B cell (primary cell): ENCODE measurements at regions not wholly inside any gene's neighbourhood (a gene's known extent, or its start where the extent isn't known, plus 50 kb on each side); places are given as distances from the start of the nearest gene placed in this dataset.

Experiments
- ATAC-seq: fragments of 200-7000 bp; cut with Tn5 transposase; one replicate; pipeline ENCODE4 v1.10.0; 2021; ENCODE audit warnings: low read depth, mild to moderate bottlenecking, moderate number of reproducible peaks, moderate library complexity
- CTCF ChIA-PET: fragments of 350-600 bp; sonication (Branson Sonifier 250); formaldehyde crosslinking; loops from one replicate; lab custom pipeline; 2021; ENCODE audit warnings: antibody characterized with exemption, inconsistent platforms; lab: Charles Lee
- POLR2A ChIA-PET: fragments of 350-600 bp; sonication (Branson Sonifier 250); formaldehyde crosslinking; loops from one replicate; lab custom pipeline; 2021; ENCODE audit warnings: antibody characterized with exemption; lab: Charles Lee
- DNase-seq: peaks from one replicate; pipeline ENCODE4 v3.0.0; 2013
- H2AFZ ChIP-seq: 2 replicates; pipeline ENCODE4 v1.6.1; 2012; ENCODE audit warnings: mild to moderate bottlenecking, low read depth, low read length; ENCODE audit not compliant: insufficient read depth, poor library complexity, severe bottlenecking
- H3K27ac ChIP-seq, 2 donors: 1 replicate in 1 of 2; 2 replicates in 1 of 2; pipeline ENCODE4 v1.5.1; 2012 to 2013; ENCODE audit warnings: low read length in 2 of 2, mild to moderate bottlenecking in 2 of 2, moderate library complexity in 1 of 2
- H3K27me3 ChIP-seq, 4 experiments: fragments of 200-600 bp in 1 of 4; sonication (generic) in 1 of 4; replicated peaks in 1 of 4; 1 replicate in 2 of 4; 2 replicates in 2 of 4; pipeline versions ENCODE4 v1.6.1 to v1.7.0; 2013 to 2016; ENCODE audit warnings: low read length in 3 of 4, mild to moderate bottlenecking in 2 of 4, mixed read lengths in 1 of 4, moderate library complexity in 1 of 4; ENCODE audit not compliant: insufficient read depth in 4 of 4, control insufficient read depth in 3 of 4; ENCODE audit errors: control extremely low read depth in 1 of 4
- H3K36me3 ChIP-seq, 2 experiments: replicated peaks in 1 of 2; 1 replicate in 1 of 2; 2 replicates in 1 of 2; pipeline versions ENCODE4 v1.6.1 to v1.7.1; 2013; ENCODE audit warnings: low read length in 1 of 2; ENCODE audit not compliant: insufficient read depth in 2 of 2, control insufficient read depth in 1 of 2; ENCODE audit errors: control extremely low read depth in 1 of 2, extremely low read depth in 1 of 2
- H3K4me1 ChIP-seq, 2 donors: fragments of 200-600 bp in 1 of 2; sonication (generic) in 1 of 2; 1 replicate in 1 of 2; 2 replicates in 1 of 2; pipeline versions ENCODE4 v1.5.1 to v1.6.1; 2013 to 2017; ENCODE audit warnings: low read length in 2 of 2; ENCODE audit not compliant: control insufficient read depth in 2 of 2, insufficient read depth in 2 of 2
- H3K4me2 ChIP-seq: replicated peaks from 2 replicates; pipeline ENCODE3; 2012; ENCODE audit warnings: mild to moderate bottlenecking, low read depth, low read length; ENCODE audit not compliant: poor library complexity, severe bottlenecking
- H3K4me3 ChIP-seq, 5 experiments: fragments of 200-600 bp in 1 of 5; sonication (generic) in 1 of 5; 1 replicate in 3 of 5; 2 replicates in 2 of 5; pipeline versions ENCODE4 v1.5.1 to v1.7.0; 2011 to 2016; ENCODE audit warnings: low read length in 4 of 5, mild to moderate bottlenecking in 4 of 5, low read depth in 2 of 5, control low read depth in 1 of 5, moderate library complexity in 1 of 5; ENCODE audit not compliant: insufficient read depth in 1 of 5; ENCODE audit errors: control extremely low read depth in 1 of 5, extremely low read depth in 1 of 5
- H3K79me2 ChIP-seq: fragments of 200-600 bp; sonication (generic); one replicate; pipeline ENCODE4 v1.6.0; 2016; ENCODE audit warnings: low read length; ENCODE audit not compliant: control insufficient read depth, insufficient read depth
- H3K9ac ChIP-seq: fragments of 200-600 bp; sonication (generic); 2 replicates; pipeline ENCODE4 v1.6.1; 2017; ENCODE audit warnings: mild to moderate bottlenecking, low read length, moderate library complexity
- H3K9me3 ChIP-seq, 3 donors: one replicate each; pipeline versions ENCODE4 v1.6.1 to v1.7.1; 2013; ENCODE audit warnings: low read length in 2 of 3; ENCODE audit not compliant: control insufficient read depth in 2 of 3, insufficient read depth in 1 of 3; ENCODE audit errors: control extremely low read depth in 1 of 3
- H4K20me1 ChIP-seq: 2 replicates; pipeline ENCODE4 v1.6.0; 2012; ENCODE audit warnings: mild to moderate bottlenecking, low read length; ENCODE audit not compliant: insufficient read depth, control insufficient read depth, poor library complexity, severe bottlenecking
- H3K27ac Mint-ChIP-seq: one replicate; pipeline ENCODE4 v1.8.0; 2021; ENCODE audit warnings: mixed read lengths
- H3K27me3 Mint-ChIP-seq: one replicate; pipeline ENCODE4 v1.8.0; 2021; ENCODE audit warnings: mixed read lengths
- H3K4me1 Mint-ChIP-seq: one replicate; pipeline ENCODE4 v1.8.0; 2021; ENCODE audit warnings: mixed read lengths
- H3K4me3 Mint-ChIP-seq: one replicate; pipeline ENCODE4 v1.8.0; 2021; ENCODE audit warnings: mixed read lengths
- H3K9me3 Mint-ChIP-seq: one replicate; pipeline ENCODE4 v1.8.0; 2022; ENCODE audit warnings: mixed read lengths; ENCODE audit not compliant: insufficient read depth
- EZH2 ChIP-seq: IDR thresholded peaks from 2 replicates; pipeline ENCODE4 v1.6.1; 2012; ENCODE audit warnings: borderline replicate concordance, low read depth, mild to moderate bottlenecking, moderate library complexity, low read length; ENCODE audit not compliant: insufficient read depth, poor library complexity, severe bottlenecking
- WGBS: methylation state at CpG from one replicate; pipeline ENCODE4 v1.1.5; 2013; ENCODE audit warnings: missing lambda C conversion rate; ENCODE audit not compliant: insufficient coverage; 5-methylcytosine and 5-hydroxymethylcytosine counted together
- intact Hi-C: fragments of 100-400 bp; cut with micrococcal nuclease; formaldehyde crosslinking; loops from one replicate; pipeline ENCODE4 v1.10.0; 2022
- TF ChIP-seq, protein P1 (sequence below): fragments of 200-600 bp; IDR thresholded peaks from one replicate; pipeline ENCODE4 v1.8.0; 2022; ENCODE audit warnings: antibody characterized with exemption, mild to moderate bottlenecking

DNA sequence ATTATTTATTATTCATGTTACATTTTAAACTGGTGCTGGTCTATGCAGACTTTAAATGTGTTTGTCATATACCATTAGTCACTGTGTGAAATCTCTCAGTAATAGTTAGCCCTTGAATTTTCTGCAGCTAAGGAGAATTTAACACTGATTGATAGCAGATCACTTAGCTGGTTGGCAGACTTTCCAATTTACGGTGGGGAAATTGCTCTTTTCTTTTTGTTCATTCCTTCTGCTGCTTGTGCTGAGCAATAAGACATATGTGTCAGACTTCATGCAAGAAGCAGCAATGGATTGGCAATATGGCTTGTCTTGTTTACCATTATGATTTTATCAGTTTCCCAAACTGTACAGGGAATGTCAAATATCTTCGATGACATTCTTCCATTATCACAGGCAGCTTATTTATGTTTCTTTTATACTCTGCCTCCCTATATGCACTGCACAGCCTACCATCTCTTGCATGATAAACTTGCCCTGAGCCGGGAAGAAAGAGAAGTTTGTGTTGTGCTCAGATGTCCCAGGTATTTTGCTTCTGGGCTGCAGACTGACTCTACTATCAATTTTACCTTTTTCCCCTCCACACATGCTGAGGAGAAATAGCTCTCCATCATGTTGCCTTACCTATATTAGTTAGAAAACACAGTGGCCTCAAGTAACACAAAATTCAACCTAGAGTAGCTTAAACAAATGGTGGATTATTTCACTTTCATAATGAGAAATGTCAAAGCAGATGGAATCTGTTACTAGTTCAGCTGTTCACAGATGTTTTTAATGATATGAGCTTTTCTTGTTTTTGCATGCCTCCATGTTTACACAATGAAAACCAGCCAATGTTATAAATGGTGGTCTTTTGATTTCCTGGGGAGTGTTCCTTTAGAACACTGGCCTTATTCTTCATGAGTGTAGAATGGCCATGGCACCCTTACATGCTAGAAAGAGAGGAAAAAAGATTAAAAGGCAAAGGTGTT lies 968.1 kb upstream of the GOT2 start:
- WGBS, result 100% methylated on average over 1 of the region's 3 CpGs
- CTCF ChIA-PET, result no interaction called here

DNA sequence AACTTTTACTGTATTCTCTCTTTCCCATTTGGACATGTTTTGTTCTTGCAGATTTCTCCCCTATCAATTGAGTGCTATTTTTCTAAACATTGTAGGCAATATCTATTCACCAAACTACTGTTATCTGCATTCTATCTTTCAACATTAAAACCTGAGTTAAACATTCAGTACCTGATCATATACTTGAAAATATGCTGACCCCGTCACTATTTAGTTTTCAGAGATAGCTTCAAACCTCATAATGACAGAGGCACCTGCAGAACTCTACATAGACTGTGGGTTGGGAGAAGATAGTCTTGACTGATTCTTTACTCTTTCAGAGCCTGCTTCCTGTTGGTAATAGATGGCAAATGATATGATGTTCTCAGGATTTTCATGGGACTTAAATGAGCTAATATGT lies 965.7 kb upstream of the GOT2 start:
- Histone ChIP-seq H3K4me3 (no peak overlapping the region), H3K79me2 (no peaks in the 10 kb centered on the region), H3K4me1 (no peaks in the 10 kb centered on the region), H3K9me3 (peaks cover 0 to 2% (median 0%) of the 10 kb centered on the region in 3 donors), H3K27ac (no peak overlapping the region), H3K36me3 (no peaks in the 10 kb centered on the region), H3K9ac (no peak overlapping the region), H4K20me1 (no peaks in the 10 kb centered on the region), H3K4me2 (no peak overlapping the region), H2AFZ (no peak overlapping the region), H3K27me3 (no peaks in the 10 kb centered on the region)
- ATAC-seq, result no peak
- Mint-ChIP-seq H3K27me3 (no peaks in the 10 kb centered on the region), H3K4me1 (no peaks in the 10 kb centered on the region), H3K27ac (no peak overlapping the region), H3K4me3 (no peak overlapping the region), H3K9me3 (peaks cover 8% of the 10 kb centered on the region)
- intact Hi-C loops, result no loop called here
- WGBS, result no CpG with 5 or more reads among the region's 1 CpG
- CTCF ChIA-PET, result no interaction called here
- POLR2A ChIA-PET, result no interaction called here
- TF ChIP-seq, protein P1, sequence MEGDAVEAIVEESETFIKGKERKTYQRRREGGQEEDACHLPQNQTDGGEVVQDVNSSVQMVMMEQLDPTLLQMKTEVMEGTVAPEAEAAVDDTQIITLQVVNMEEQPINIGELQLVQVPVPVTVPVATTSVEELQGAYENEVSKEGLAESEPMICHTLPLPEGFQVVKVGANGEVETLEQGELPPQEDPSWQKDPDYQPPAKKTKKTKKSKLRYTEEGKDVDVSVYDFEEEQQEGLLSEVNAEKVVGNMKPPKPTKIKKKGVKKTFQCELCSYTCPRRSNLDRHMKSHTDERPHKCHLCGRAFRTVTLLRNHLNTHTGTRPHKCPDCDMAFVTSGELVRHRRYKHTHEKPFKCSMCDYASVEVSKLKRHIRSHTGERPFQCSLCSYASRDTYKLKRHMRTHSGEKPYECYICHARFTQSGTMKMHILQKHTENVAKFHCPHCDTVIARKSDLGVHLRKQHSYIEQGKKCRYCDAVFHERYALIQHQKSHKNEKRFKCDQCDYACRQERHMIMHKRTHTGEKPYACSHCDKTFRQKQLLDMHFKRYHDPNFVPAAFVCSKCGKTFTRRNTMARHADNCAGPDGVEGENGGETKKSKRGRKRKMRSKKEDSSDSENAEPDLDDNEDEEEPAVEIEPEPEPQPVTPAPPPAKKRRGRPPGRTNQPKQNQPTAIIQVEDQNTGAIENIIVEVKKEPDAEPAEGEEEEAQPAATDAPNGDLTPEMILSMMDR, result no peak
- TF ChIP-seq EZH2, result no peak
- no peak for DNase-seq

More for the DNA sequence above, 968.1 kb upstream of the GOT2 start:
- POLR2A ChIA-PET, result no interaction called here
- H3K4me3 ChIP-seq, result no peak overlapping the region
- H3K4me3 Mint-ChIP-seq, result no peak overlapping the region
- no peaks in the 10 kb centered on the region for H4K20me1 ChIP-seq
- intact Hi-C loops, result no loop called here
- no peak overlapping the region for H3K9ac ChIP-seq
- no peaks in the 10 kb centered on the region for H3K27me3 Mint-ChIP-seq
- no peaks in the 10 kb centered on the region for H3K36me3 ChIP-seq
- H3K9me3 Mint-ChIP-seq, result peaks cover 2% of the 10 kb centered on the region
- H3K4me1 ChIP-seq, result no peaks in the 10 kb centered on the region
- no peak overlapping the region for H2AFZ ChIP-seq
- ATAC-seq, result no peak
- H3K79me2 ChIP-seq, result no peaks in the 10 kb centered on the region
- H3K4me1 Mint-ChIP-seq, result no peaks in the 10 kb centered on the region
- no peak overlapping the region for H3K27ac Mint-ChIP-seq
- no peak for DNase-seq
- H3K27ac ChIP-seq, result no peak overlapping the region
- H3K27me3 ChIP-seq, result no peaks in the 10 kb centered on the region
- no peak overlapping the region for H3K4me2 ChIP-seq
- no peak for TF ChIP-seq EZH2
- TF ChIP-seq, protein P1, result no peak
- H3K9me3 ChIP-seq, result peaks cover 0 to 1% (median 0%) of the 10 kb centered on the region in 3 donors
